HS-5 (cell line): ENCODE measurements at regions not wholly inside any gene's neighbourhood (a gene's known extent, or its start where the extent isn't known, plus 50 kb on each side); places are given as distances from the start of the nearest gene placed in this dataset.

Source experiments
- DNase-seq: peaks from one replicate; pipeline ENCODE4 v3.0.0-alpha.2; 2012; ENCODE audit warnings: low read depth

DNA sequence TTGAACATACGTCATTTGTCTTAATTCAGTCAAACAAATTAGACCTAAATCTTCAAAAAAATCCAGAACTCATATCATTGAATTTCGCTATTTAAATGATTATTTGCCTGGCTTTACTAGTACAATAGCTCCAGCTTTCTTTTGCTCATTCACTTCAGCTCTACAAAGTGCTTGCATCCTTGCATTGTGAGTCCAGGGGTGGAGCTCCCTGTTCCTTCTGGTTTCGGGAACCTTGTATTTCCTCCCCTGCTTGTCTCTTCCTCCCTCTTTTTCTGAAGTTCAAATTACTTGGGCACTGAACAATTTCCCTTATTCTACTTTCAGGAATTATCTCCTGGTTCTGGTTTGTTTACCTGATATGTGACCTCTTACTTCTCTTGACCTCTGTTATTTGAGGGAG is 58.1 kb upstream of the KITLG start:
- no peak for DNase-seq

DNA sequence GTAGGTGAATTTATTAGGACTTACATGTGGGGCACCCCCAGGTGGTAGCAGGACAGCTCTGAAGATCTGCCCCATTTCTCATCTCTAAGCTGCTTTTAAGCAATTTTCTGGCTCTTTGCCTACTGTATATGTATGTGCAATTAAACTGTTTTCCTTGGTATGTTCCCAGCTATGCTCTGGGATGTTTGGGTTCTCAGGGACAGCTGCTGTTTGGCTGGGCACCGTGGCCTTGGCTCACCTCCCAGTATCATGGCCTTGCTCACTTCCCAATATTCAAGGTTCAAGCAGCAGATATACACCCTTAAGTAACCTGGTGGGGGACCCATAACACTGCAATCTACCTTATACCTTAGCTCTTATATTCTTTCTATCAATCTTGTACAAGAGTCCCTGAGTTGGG is 53.7 kb upstream of the KITLG start:
- DNase-seq: no peak

GRCh38 chr12:88633312-88633711 is 53.0 kb upstream of the KITLG start:
- no peak for DNase-seq

GRCh38 chr12:88630561-88630960 is 50.3 kb upstream of the KITLG start:
- no peak for DNase-seq
